NCI-H2227 (cell line): ENCODE measurements at regions not wholly inside any gene's neighbourhood (a gene's known extent, or its start where the extent isn't known, plus 50 kb on each side); places are given as distances from the start of the nearest gene placed in this dataset.
"Not testable (repeated sequence)": the region's sequence is repeated elsewhere in the genome, so short reads cannot be mapped to it uniquely, and the experiment has no call there.

ENCODE experiments used
- DNase-seq: peaks from one replicate; lab custom pipeline; 2025; ENCODE audit not compliant: unreplicated experiment; lab: John Stamatoyannopoulos, UW

- no peak for DNase-seq
These were observed 83.9 kb upstream of the SLC39A10 start for GRCh38 chr2:195572895-195573683.

GRCh38 chr2:195570329-195570728, 86.7 kb upstream of the SLC39A10 start:
- DNase-seq, result peak; percentile 17

GRCh38 chr2:195569255-195569654, 87.8 kb upstream of the SLC39A10 start:
- DNase-seq, result no peak

GRCh38 chr2:195564625-195565135, 92.3 kb upstream of the SLC39A10 start:
- DNase-seq, result not testable (repeated sequence)

GRCh38 chr2:195563857-195564512, 93.0 kb upstream of the SLC39A10 start:
- DNase-seq, result no peak

GRCh38 chr2:195562570-195563566, 94.2 kb upstream of the SLC39A10 start:
- peak; percentile 26 for DNase-seq

- DNase-seq, result no peak
These were observed 95.7 kb upstream of the SLC39A10 start for GRCh38 chr2:195561116-195561921.

GRCh38 chr2:195560209-195560895, 96.7 kb upstream of the SLC39A10 start:
- no peak for DNase-seq

- no peak for DNase-seq
These were observed 97.6 kb upstream of the SLC39A10 start for GRCh38 chr2:195559431-195559914.

GRCh38 chr2:195555971-195556370, 101.1 kb upstream of the SLC39A10 start:
- no peak for DNase-seq

GRCh38 chr2:195552581-195552980, 104.4 kb upstream of the SLC39A10 start:
- DNase-seq, result no peak

GRCh38 chr2:195548198-195548940, 108.7 kb upstream of the SLC39A10 start:
- DNase-seq, result no peak

GRCh38 chr2:195547268-195547840, 109.7 kb upstream of the SLC39A10 start:
- not testable (repeated sequence) for DNase-seq

GRCh38 chr2:195545811-195546210, 111.2 kb upstream of the SLC39A10 start:
- no peak for DNase-seq

- DNase-seq, result no peak
These were observed 112.8 kb upstream of the SLC39A10 start for GRCh38 chr2:195543902-195544894.

- no peak for DNase-seq
These were observed 114.0 kb upstream of the SLC39A10 start for GRCh38 chr2:195543063-195543462.

GRCh38 chr2:195542067-195542466, 115.0 kb upstream of the SLC39A10 start:
- DNase-seq, result no peak
